WTC11 (cell line): ENCODE measurements at regions not wholly inside any gene's neighbourhood (a gene's known extent, or its start where the extent isn't known, plus 50 kb on each side); places are given as distances from the start of the nearest gene placed in this dataset.

Experiments used
- ATAC-seq: fragments of 200-7000 bp; cut with Tn5 transposase; 2 replicates; pipeline ENCODE4 v1.10.0; 2021; ENCODE audit warnings: mild to moderate bottlenecking, moderate library complexity
- CTCF ChIA-PET: fragments of 300-600 bp; sonication (Branson Sonifier 250); formaldehyde crosslinking; loops from one replicate; lab custom pipeline; 2021; ENCODE audit warnings: antibody characterized with exemption; lab: Charles Lee
- POLR2A ChIA-PET: fragments of 350-600 bp; sonication (Branson Sonifier 250); formaldehyde crosslinking; loops from one replicate; lab custom pipeline; 2021; ENCODE audit warnings: antibody characterized with exemption; lab: Charles Lee
- DNase-seq: peaks from one replicate; pipeline ENCODE4 v3.0.0; 2021; ENCODE audit warnings: low spot score
- H3K27ac Mint-ChIP-seq: 2 replicates; pipeline ENCODE4 v1.8.0; 2021; ENCODE audit warnings: mixed read lengths
- H3K27me3 Mint-ChIP-seq: 2 replicates; pipeline ENCODE4 v1.8.0; 2021; ENCODE audit warnings: low read depth, mild to moderate bottlenecking, moderate library complexity, mixed read lengths
- H3K36me3 Mint-ChIP-seq: 2 replicates; pipeline ENCODE4 v1.8.0; 2021; ENCODE audit warnings: mixed read lengths
- H3K4me1 Mint-ChIP-seq: 2 replicates; pipeline ENCODE4 v1.8.0; 2022; ENCODE audit warnings: mixed read lengths
- H3K4me3 Mint-ChIP-seq: 2 replicates; pipeline ENCODE4 v1.8.0; 2021; ENCODE audit warnings: mild to moderate bottlenecking, moderate library complexity, mixed read lengths
- H3K9me3 Mint-ChIP-seq: 2 replicates; pipeline ENCODE4 v1.8.0; 2021; ENCODE audit warnings: mixed read lengths
- ATF1 ChIP-seq: sonication (generic); formaldehyde crosslinking; IDR thresholded peaks from 2 replicates; pipeline ENCODE4 v1.8.1; 2023; ENCODE audit warnings: mild to moderate bottlenecking, moderate library complexity, missing genetic modification reagents
- CREB1 ChIP-seq: sonication (generic); formaldehyde crosslinking; IDR thresholded peaks from 2 replicates; pipeline ENCODE4 v1.8.0; 2023; ENCODE audit warnings: mild to moderate bottlenecking, missing genetic modification reagents
- CREM ChIP-seq: sonication (generic); formaldehyde crosslinking; IDR thresholded peaks from 2 replicates; pipeline ENCODE4 v1.8.1; 2022; ENCODE audit warnings: mild to moderate bottlenecking, missing genetic modification reagents, moderate library complexity
- E2F1 ChIP-seq: sonication (generic); formaldehyde crosslinking; IDR thresholded peaks from 2 replicates; pipeline ENCODE4 v1.8.0; 2022; ENCODE audit warnings: mild to moderate bottlenecking, missing genetic modification reagents
- ETV6 ChIP-seq: sonication (generic); formaldehyde crosslinking; IDR thresholded peaks from 2 replicates; pipeline ENCODE4 v1.8.1; 2022; ENCODE audit warnings: mild to moderate bottlenecking, missing genetic modification reagents
- FOXJ3 ChIP-seq: sonication (generic); formaldehyde crosslinking; IDR thresholded peaks from 2 replicates; pipeline ENCODE4 v1.9.0; 2021; ENCODE audit warnings: missing genetic modification reagents, mild to moderate bottlenecking, borderline replicate concordance
- KAT7 ChIP-seq: sonication (generic); formaldehyde crosslinking; IDR thresholded peaks from 2 replicates; pipeline ENCODE4 v1.8.1; 2023; ENCODE audit warnings: missing genetic modification reagents, mild to moderate bottlenecking, borderline replicate concordance
- NR3C1 ChIP-seq: sonication (generic); formaldehyde crosslinking; conservative IDR thresholded peaks from 2 replicates; pipeline ENCODE4 v1.8.1; 2023; ENCODE audit warnings: low read depth, mild to moderate bottlenecking, missing genetic modification reagents
- PRRX2 ChIP-seq: fragments of 250-450 bp; sonication (Bioruptor Pico); IDR thresholded peaks from 2 replicates; pipeline ENCODE4 v1.8.0; 2021; ENCODE audit warnings: mild to moderate bottlenecking
- SMAD3 ChIP-seq: sonication (generic); formaldehyde crosslinking; IDR thresholded peaks from 2 replicates; pipeline ENCODE4 v1.8.0; 2022; ENCODE audit warnings: missing genetic modification reagents, mild to moderate bottlenecking, borderline replicate concordance
- TEAD4 ChIP-seq: sonication (generic); formaldehyde crosslinking; IDR thresholded peaks from 2 replicates; pipeline ENCODE4 v1.8.0; 2022; ENCODE audit warnings: mild to moderate bottlenecking, missing genetic modification reagents
- ZNF232 ChIP-seq: sonication (generic); formaldehyde crosslinking; IDR thresholded peaks from 2 replicates; pipeline ENCODE4 v1.8.0; 2022; ENCODE audit warnings: mild to moderate bottlenecking, missing genetic modification reagents
- ZNF281 ChIP-seq: sonication (generic); formaldehyde crosslinking; IDR thresholded peaks from 2 replicates; pipeline ENCODE4 v1.8.0; 2023; ENCODE audit warnings: mild to moderate bottlenecking, missing genetic modification reagents
- ZNF512 ChIP-seq: sonication (generic); formaldehyde crosslinking; IDR thresholded peaks from 2 replicates; pipeline ENCODE4 v1.8.1; 2022; ENCODE audit warnings: missing genetic modification reagents, borderline replicate concordance
- TF ChIP-seq, protein P1 (sequence below): fragments of 250-450 bp; sonication (Bioruptor Pico); IDR thresholded peaks from 2 replicates; pipeline ENCODE4 v1.9.0; 2021; ENCODE audit warnings: mild to moderate bottlenecking
- TF ChIP-seq, protein P2 (sequence below): fragments of 250-450 bp; sonication (Bioruptor Pico); IDR thresholded peaks from 2 replicates; pipeline ENCODE4 v1.9.0; 2021; ENCODE audit warnings: mild to moderate bottlenecking, borderline replicate concordance

DNA sequence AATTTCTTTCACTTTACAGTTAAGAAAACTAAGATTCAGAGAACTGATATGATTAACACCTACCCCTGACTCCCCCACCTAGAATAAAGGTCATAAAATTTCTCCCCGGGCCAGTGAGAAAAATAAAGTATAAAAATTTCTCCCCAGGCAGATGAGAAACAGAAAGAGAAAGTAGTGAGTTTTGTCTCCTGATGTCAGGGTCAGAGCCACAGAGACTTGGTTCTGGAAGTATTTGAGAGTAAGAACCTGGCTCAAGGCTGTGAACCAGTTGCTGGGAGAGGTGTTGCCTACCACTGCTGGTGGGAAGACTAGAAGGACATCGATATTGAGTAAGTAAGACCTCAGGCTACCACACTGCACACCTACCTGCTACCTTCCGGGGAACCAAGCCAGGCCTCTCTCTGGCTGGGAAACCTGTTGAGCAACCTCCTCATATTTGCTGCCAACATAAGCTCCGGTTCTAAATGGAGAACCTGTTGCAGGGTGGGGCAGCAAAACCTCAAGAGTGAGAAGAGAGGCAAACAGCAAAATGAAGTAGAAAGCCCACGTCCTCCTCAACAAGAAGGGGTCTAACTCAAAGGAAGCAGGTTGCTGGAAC, 104.2 kb upstream of the PUDP start:
- TF ChIP-seq ATF1 (CRISPR knock-in tag) (no peak), ZNF281 (CRISPR knock-in tag) (no peak), KAT7 (CRISPR knock-in tag) (no peak), ETV6 (no peak), PRRX2 (CRISPR knock-in tag) (no peak), NR3C1 (CRISPR knock-in tag) (no peak), CREM (CRISPR knock-in tag) (no peak), CREB1 (CRISPR knock-in tag) (no peak), FOXJ3 (CRISPR knock-in tag) (no peak), E2F1 (CRISPR knock-in tag) (no peak), ZNF512 (CRISPR knock-in tag) (no peak), TEAD4 (CRISPR knock-in tag) (no peak), SMAD3 (CRISPR knock-in tag) (no peak), ZNF232 (CRISPR knock-in tag) (no peak)
- TF ChIP-seq, protein P1, sequence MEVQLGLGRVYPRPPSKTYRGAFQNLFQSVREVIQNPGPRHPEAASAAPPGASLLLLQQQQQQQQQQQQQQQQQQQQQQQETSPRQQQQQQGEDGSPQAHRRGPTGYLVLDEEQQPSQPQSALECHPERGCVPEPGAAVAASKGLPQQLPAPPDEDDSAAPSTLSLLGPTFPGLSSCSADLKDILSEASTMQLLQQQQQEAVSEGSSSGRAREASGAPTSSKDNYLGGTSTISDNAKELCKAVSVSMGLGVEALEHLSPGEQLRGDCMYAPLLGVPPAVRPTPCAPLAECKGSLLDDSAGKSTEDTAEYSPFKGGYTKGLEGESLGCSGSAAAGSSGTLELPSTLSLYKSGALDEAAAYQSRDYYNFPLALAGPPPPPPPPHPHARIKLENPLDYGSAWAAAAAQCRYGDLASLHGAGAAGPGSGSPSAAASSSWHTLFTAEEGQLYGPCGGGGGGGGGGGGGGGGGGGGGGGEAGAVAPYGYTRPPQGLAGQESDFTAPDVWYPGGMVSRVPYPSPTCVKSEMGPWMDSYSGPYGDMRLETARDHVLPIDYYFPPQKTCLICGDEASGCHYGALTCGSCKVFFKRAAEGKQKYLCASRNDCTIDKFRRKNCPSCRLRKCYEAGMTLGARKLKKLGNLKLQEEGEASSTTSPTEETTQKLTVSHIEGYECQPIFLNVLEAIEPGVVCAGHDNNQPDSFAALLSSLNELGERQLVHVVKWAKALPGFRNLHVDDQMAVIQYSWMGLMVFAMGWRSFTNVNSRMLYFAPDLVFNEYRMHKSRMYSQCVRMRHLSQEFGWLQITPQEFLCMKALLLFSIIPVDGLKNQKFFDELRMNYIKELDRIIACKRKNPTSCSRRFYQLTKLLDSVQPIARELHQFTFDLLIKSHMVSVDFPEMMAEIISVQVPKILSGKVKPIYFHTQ (CRISPR knock-in tag): no peak
- TF ChIP-seq, protein P2, sequence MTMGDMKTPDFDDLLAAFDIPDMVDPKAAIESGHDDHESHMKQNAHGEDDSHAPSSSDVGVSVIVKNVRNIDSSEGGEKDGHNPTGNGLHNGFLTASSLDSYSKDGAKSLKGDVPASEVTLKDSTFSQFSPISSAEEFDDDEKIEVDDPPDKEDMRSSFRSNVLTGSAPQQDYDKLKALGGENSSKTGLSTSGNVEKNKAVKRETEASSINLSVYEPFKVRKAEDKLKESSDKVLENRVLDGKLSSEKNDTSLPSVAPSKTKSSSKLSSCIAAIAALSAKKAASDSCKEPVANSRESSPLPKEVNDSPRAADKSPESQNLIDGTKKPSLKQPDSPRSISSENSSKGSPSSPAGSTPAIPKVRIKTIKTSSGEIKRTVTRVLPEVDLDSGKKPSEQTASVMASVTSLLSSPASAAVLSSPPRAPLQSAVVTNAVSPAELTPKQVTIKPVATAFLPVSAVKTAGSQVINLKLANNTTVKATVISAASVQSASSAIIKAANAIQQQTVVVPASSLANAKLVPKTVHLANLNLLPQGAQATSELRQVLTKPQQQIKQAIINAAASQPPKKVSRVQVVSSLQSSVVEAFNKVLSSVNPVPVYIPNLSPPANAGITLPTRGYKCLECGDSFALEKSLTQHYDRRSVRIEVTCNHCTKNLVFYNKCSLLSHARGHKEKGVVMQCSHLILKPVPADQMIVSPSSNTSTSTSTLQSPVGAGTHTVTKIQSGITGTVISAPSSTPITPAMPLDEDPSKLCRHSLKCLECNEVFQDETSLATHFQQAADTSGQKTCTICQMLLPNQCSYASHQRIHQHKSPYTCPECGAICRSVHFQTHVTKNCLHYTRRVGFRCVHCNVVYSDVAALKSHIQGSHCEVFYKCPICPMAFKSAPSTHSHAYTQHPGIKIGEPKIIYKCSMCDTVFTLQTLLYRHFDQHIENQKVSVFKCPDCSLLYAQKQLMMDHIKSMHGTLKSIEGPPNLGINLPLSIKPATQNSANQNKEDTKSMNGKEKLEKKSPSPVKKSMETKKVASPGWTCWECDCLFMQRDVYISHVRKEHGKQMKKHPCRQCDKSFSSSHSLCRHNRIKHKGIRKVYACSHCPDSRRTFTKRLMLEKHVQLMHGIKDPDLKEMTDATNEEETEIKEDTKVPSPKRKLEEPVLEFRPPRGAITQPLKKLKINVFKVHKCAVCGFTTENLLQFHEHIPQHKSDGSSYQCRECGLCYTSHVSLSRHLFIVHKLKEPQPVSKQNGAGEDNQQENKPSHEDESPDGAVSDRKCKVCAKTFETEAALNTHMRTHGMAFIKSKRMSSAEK: no peak
- no peaks in the 10 kb centered on the region for H3K9me3 Mint-ChIP-seq
- peaks cover 11% of the 10 kb centered on the region for H3K4me1 Mint-ChIP-seq
- no peaks in the 10 kb centered on the region for H3K27me3 Mint-ChIP-seq
- CTCF ChIA-PET: no interaction called here
- H3K4me3 Mint-ChIP-seq: no peak overlapping the region
- H3K36me3 Mint-ChIP-seq: no peaks in the 10 kb centered on the region
- POLR2A ChIA-PET: no interaction called here
- ATAC-seq: no peak
- H3K27ac Mint-ChIP-seq: no peak overlapping the region
- DNase-seq: no peak
